ENCODE measurements at regions not wholly inside any gene's neighbourhood (a gene's known extent, or its start where the extent isn't known, plus 50 kb on each side); places are given as distances from the start of the nearest gene placed in this dataset.

DNA sequence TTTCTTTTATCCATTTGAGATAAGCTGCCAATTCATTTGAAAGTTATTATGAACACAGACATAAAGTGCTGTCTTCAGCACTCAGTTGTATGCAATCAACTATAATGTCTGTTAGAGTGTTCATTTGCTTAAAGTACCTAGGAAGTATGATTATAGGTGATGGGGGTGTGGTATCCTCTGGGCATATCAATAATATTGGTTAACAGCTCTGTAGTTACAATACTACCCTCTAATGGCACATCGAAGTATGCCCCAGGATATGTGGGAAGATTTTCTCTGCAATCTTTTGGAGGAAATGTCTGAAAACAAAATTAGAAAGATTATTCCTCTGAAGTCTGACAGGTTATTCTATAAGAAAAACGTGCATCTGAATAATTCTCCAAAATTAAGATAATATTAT is 429.7 kb downstream of the ARL4A start:
- POLR2A ChIA-PET: interaction anchor here (1.1 kb wide), 1 partner anchor 430 kb away, joined by 4 read pairs; the partner anchor contains the start of gene ARL4A
- BruUV-seq (replicated peaks): no TSS peak
- H3K9ac ChIP-seq (replicated peaks; ENCODE audit: extremely low read depth, insufficient read depth, low read length): no peak overlapping the region
- no peaks in the 10 kb centered on the region for H3K9me1 ChIP-seq (replicated peaks; ENCODE audit: control insufficient read depth, extremely low read depth, insufficient read depth, low read length)
- no peaks in the 10 kb centered on the region for H4K20me1 ChIP-seq (replicated peaks; ENCODE audit: control insufficient read depth, extremely low read depth, insufficient read depth, low read length)
- H3K4me1 ChIP-seq (ENCODE audit: control insufficient read depth, extremely low read depth, insufficient read depth, low read length): no peaks in the 10 kb centered on the region
- dilution Hi-C loops (cut with MboI; ENCODE audit: extremely low pct_ligation_motif_present, low sequenced_read_pairs): no loop called here
- no peaks in the 10 kb centered on the region for H3K36me3 ChIP-seq (ENCODE audit: control insufficient read depth in 2 of 2, extremely low read depth in 1 of 2, insufficient read depth in 2 of 2, low read length in 2 of 2)
- H3K27ac ChIP-seq (ENCODE audit: insufficient read depth, low read depth, low read length): no peak overlapping the region
- FAIRE-seq: no peak
- H3K4me3 ChIP-seq (replicated peaks in 1 of 3; ENCODE audit: insufficient read depth in 1 of 3, low read depth in 1 of 3, low read length in 3 of 3): no peak overlapping the region
- peak; percentile 62 for DNase-seq (ENCODE audit: low read depth, low spot score)
- CTCF ChIA-PET: interaction anchor here (0.5 to 5.5 kb wide), 19 partner anchors 9 to 592 kb away, joined by 3 to 219 read pairs (median 4); partner anchors contain the start of gene ARL4A
- H3K9me3 ChIP-seq (replicated peaks; ENCODE audit: control insufficient read depth, insufficient read depth, low read length): no peaks in the 10 kb centered on the region
- TF ChIP-seq FOS (IDR thresholded peaks at IDR 0.05; ENCODE audit: borderline replicate concordance, insufficient read depth, low read length): no peak
- peak; percentile 9 to 36 for TF ChIP-seq CTCF (IDR thresholded peaks at IDR 0.05; ENCODE audit: extremely low read depth in 1 of 2, insufficient read depth in 1 of 2, low read depth in 1 of 2, low read length in 2 of 2)
- no peak overlapping the region for H3K4me2 ChIP-seq (ENCODE audit: insufficient read depth, low read length)
- H2AFZ ChIP-seq (ENCODE audit: low read depth, low read length): no peak overlapping the region
- no peaks in the 10 kb centered on the region for H3K27me3 ChIP-seq (ENCODE audit: control insufficient read depth in 2 of 2, insufficient read depth in 2 of 2, low read length in 2 of 2)
- H3K79me2 ChIP-seq (ENCODE audit: control insufficient read depth, insufficient read depth, low read length): no peaks in the 10 kb centered on the region
- intact Hi-C loops (cut with micrococcal nuclease): loop anchor here (1.0 to 10.0 kb wide), 8 partner anchors 90 to 590 kb away; partner anchors contain the start of gene ARL4A

- no peak for DNase-seq (ENCODE audit: low read depth, low spot score)
- no TSS peak for BruUV-seq (replicated peaks)
- POLR2A ChIA-PET: interaction anchor here (1.1 kb wide), 1 partner anchor 430 kb away, joined by 4 read pairs; the partner anchor contains the start of gene ARL4A
These were observed 430.2 kb downstream of the ARL4A start for GRCh38 chr7:13117592-13117991.

More at GRCh38 chr7:13117592-13117991, 430.2 kb downstream of the ARL4A start:
- H3K79me2 ChIP-seq (ENCODE audit: control insufficient read depth, insufficient read depth, low read length): no peaks in the 10 kb centered on the region
- H3K9me1 ChIP-seq (replicated peaks; ENCODE audit: control insufficient read depth, extremely low read depth, insufficient read depth, low read length): no peaks in the 10 kb centered on the region
- H3K4me2 ChIP-seq (ENCODE audit: insufficient read depth, low read length): no peak overlapping the region
- H3K27me3 ChIP-seq (ENCODE audit: control insufficient read depth in 2 of 2, insufficient read depth in 2 of 2, low read length in 2 of 2): no peaks in the 10 kb centered on the region
- H2AFZ ChIP-seq (ENCODE audit: low read depth, low read length): no peak overlapping the region
- H3K4me1 ChIP-seq (ENCODE audit: control insufficient read depth, extremely low read depth, insufficient read depth, low read length): no peaks in the 10 kb centered on the region
- no peak overlapping the region for H3K27ac ChIP-seq (ENCODE audit: insufficient read depth, low read depth, low read length)
- TF ChIP-seq, protein P1, sequence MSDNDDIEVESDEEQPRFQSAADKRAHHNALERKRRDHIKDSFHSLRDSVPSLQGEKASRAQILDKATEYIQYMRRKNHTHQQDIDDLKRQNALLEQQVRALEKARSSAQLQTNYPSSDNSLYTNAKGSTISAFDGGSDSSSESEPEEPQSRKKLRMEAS (IDR thresholded peaks at IDR 0.05; ENCODE audit: insufficient read depth, insufficient read length): no peak
- TF ChIP-seq MYC (IDR thresholded peaks at IDR 0.05; ENCODE audit: low read depth, low read length): no peak
- TF ChIP-seq POLR2AphosphoS5 (IDR thresholded peaks at IDR 0.05; ENCODE audit: insufficient read depth, low read depth, low read length): no peak
- no peak for TF ChIP-seq FOS (IDR thresholded peaks at IDR 0.05; ENCODE audit: borderline replicate concordance, insufficient read depth, low read length)
- TF ChIP-seq POLR2A (IDR thresholded peaks at IDR 0.05; ENCODE audit: low read depth, low read length): no peak
- TF ChIP-seq GATA2 (IDR thresholded peaks at IDR 0.05; ENCODE audit: insufficient read depth, insufficient read length, low read depth, low read length): no peak
- TF ChIP-seq JUN (IDR thresholded peaks at IDR 0.05; ENCODE audit: borderline replicate concordance, insufficient read depth, insufficient read length, low read depth): no peak
- TF ChIP-seq CTCF (IDR thresholded peaks at IDR 0.05; ENCODE audit: extremely low read depth in 1 of 2, insufficient read depth in 1 of 2, low read depth in 1 of 2, low read length in 2 of 2): no peak
- TF ChIP-seq EZH2 (IDR thresholded peaks at IDR 0.05; ENCODE audit: borderline replicate concordance, low read depth, low read length, severe bottlenecking): no peak
- H3K9ac ChIP-seq (replicated peaks; ENCODE audit: extremely low read depth, insufficient read depth, low read length): no peak overlapping the region
- dilution Hi-C loops (cut with MboI; ENCODE audit: extremely low pct_ligation_motif_present, low sequenced_read_pairs) (no loop called here), intact Hi-C loops (cut with micrococcal nuclease) (loop anchor here (1.0 to 10.0 kb wide), 8 partner anchors 90 to 590 kb away; partner anchors contain the start of gene ARL4A)
- H3K36me3 ChIP-seq (ENCODE audit: control insufficient read depth in 2 of 2, extremely low read depth in 1 of 2, insufficient read depth in 2 of 2, low read length in 2 of 2): no peaks in the 10 kb centered on the region
- no peak for FAIRE-seq
- no peaks in the 10 kb centered on the region for H3K9me3 ChIP-seq (replicated peaks; ENCODE audit: control insufficient read depth, insufficient read depth, low read length)
- H4K20me1 ChIP-seq (replicated peaks; ENCODE audit: control insufficient read depth, extremely low read depth, insufficient read depth, low read length): no peaks in the 10 kb centered on the region
- CTCF ChIA-PET: interaction anchor here (0.5 to 5.5 kb wide), 18 partner anchors 9 to 593 kb away, joined by 3 to 219 read pairs (median 4); partner anchors contain the start of gene ARL4A
- H3K4me3 ChIP-seq (replicated peaks in 1 of 3; ENCODE audit: insufficient read depth in 1 of 3, low read depth in 1 of 3, low read length in 3 of 3): no peak overlapping the region

Measured in endothelial cell of umbilical vein (primary cell).